B cell (primary cell): ENCODE measurements at regions not wholly inside any gene's neighbourhood (a gene's known extent, or its start where the extent isn't known, plus 50 kb on each side); places are given as distances from the start of the nearest gene placed in this dataset.

ENCODE experiments used
- CTCF ChIP-seq: fragments of 200-600 bp; IDR thresholded peaks from one replicate; pipeline ENCODE4 v1.8.0; 2022; ENCODE audit warnings: antibody characterized with exemption, mild to moderate bottlenecking
- EZH2 ChIP-seq: IDR thresholded peaks from 2 replicates; pipeline ENCODE4 v1.6.1; 2012; ENCODE audit warnings: borderline replicate concordance, low read depth, mild to moderate bottlenecking, moderate library complexity, low read length; ENCODE audit not compliant: insufficient read depth, poor library complexity, severe bottlenecking

GRCh38 chr14:66219886-66220285 is 266.3 kb upstream of the CCDC196 start:
- TF ChIP-seq EZH2 (no peak), CTCF (no peak)
